GM12878 (cell line): ENCODE measurements at regions not wholly inside any gene's neighbourhood (a gene's known extent, or its start where the extent isn't known, plus 50 kb on each side); places are given as distances from the start of the nearest gene placed in this dataset.

Experiments used
- ATAC-seq: fragments of 200-7000 bp; cut with Tn5 transposase; 3 replicates; pipeline ENCODE4 v1.9.1; 2020; ENCODE audit warnings: mild to moderate bottlenecking, moderate library complexity
- BruUV-seq: library from RNA; stranded (reverse); fragments of 400-500 nt; replicated peaks from 2 replicates; lab custom pipeline; 2021; lab: Mats Ljungman, UMichigan
- CTCF ChIA-PET: fragments of 300-600 bp; sonication (Branson Sonifier 250); formaldehyde crosslinking; extraction: SDS; loops from one replicate; lab custom pipeline; 2021; ENCODE audit warnings: inconsistent platforms; lab: Yijun Ruan, JAX
- POLR2A ChIA-PET: fragments of 350-600 bp; formaldehyde crosslinking; extraction: SDS; loops from one replicate; lab custom pipeline; 2021; ENCODE audit warnings: inconsistent platforms; lab: Charles Lee
- RAD21 ChIA-PET: fragments of 300-600 bp; sonication (Branson Sonifier 250); formaldehyde crosslinking; loops from one replicate; lab custom pipeline; 2023; ENCODE audit warnings: antibody characterized with exemption; ENCODE audit not compliant: unreplicated experiment; lab: Charles Lee
- SMC1A ChIA-PET: fragments of 300-600 bp; sonication (Branson Sonifier 250); formaldehyde crosslinking; loops from one replicate; lab custom pipeline; 2023; ENCODE audit not compliant: unreplicated experiment, uncharacterized antibody; lab: Charles Lee
- DNase-seq: peaks from one replicate; pipeline ENCODE4 v3.0.0-alpha.2; 2011; ENCODE audit warnings: low read depth, low spot score
- FAIRE-seq: peaks from 3 replicates; lab custom pipeline; 2011; peaks lifted over from hg19 to GRCh38; lab: Jason Lieb, UNC
- H2AFZ ChIP-seq: 2 replicates; pipeline ENCODE4 v1.6.0; 2011; ENCODE audit warnings: low read depth, low read length, control low read depth; ENCODE audit not compliant: control insufficient read depth
- H3K27ac ChIP-seq: 2 replicates; pipeline ENCODE4 v1.5.1; 2011; ENCODE audit warnings: control low read depth; ENCODE audit not compliant: control insufficient read depth, insufficient read depth
- H3K27me3 ChIP-seq, 2 experiments: replicated peaks in 1 of 2; 2 replicates each; pipeline versions ENCODE4 v1.6.0 to v1.6.1; 2011; ENCODE audit warnings: low read length in 1 of 2; ENCODE audit not compliant: control insufficient read depth in 2 of 2, insufficient read depth in 2 of 2
- H3K36me3 ChIP-seq, 2 experiments: 2 replicates each; pipeline ENCODE4 v1.5.1; 2011; ENCODE audit warnings: low read length in 1 of 2; ENCODE audit not compliant: control insufficient read depth in 2 of 2, insufficient read depth in 2 of 2
- H3K4me1 ChIP-seq: 2 replicates; pipeline ENCODE4 v1.6.1; 2011; ENCODE audit warnings: mild to moderate bottlenecking, low read length, moderate library complexity, mixed read lengths; ENCODE audit not compliant: control insufficient read depth, insufficient read depth
- H3K4me2 ChIP-seq: 2 replicates; pipeline ENCODE4 v1.6.0; 2011; ENCODE audit warnings: control low read depth; ENCODE audit not compliant: control insufficient read depth, insufficient read depth
- H3K4me3 ChIP-seq: fragments of 200-600 bp; sonication (generic); 2 replicates; pipeline ENCODE4 v1.5.1; 2016
- H3K79me2 ChIP-seq: 2 replicates; pipeline ENCODE4 v1.6.0; 2011; ENCODE audit warnings: low read length; ENCODE audit not compliant: control insufficient read depth, insufficient read depth
- H3K9ac ChIP-seq: 2 replicates; pipeline ENCODE4 v1.8.0; 2011; ENCODE audit warnings: low read length, control low read depth, mixed read lengths; ENCODE audit not compliant: control insufficient read depth, insufficient read depth
- H3K9me3 ChIP-seq: replicated peaks from 3 replicates; pipeline ENCODE4 v1.5.1; 2011; ENCODE audit warnings: mild to moderate bottlenecking, low read length; ENCODE audit not compliant: control insufficient read depth, insufficient read depth
- H4K20me1 ChIP-seq: 2 replicates; pipeline ENCODE4 v1.6.0; 2011; ENCODE audit not compliant: control insufficient read depth, insufficient read depth
- ETV6 ChIP-seq, 2 experiments: fragments of 450-650 bp in 1 of 2; IDR thresholded peaks in 1 of 2; conservative IDR thresholded peaks in 1 of 2; 2 replicates each; pipeline ENCODE4 v1.6.1; 2014; ENCODE audit warnings: antibody characterized with exemption in 1 of 2, borderline replicate concordance in 1 of 2, low read depth in 1 of 2, mild to moderate bottlenecking in 1 of 2, moderate library complexity in 1 of 2
- EZH2 ChIP-seq: IDR thresholded peaks from 2 replicates; pipeline ENCODE4 v1.6.1; 2012; ENCODE audit warnings: low read depth, mild to moderate bottlenecking, control low read depth, inconsistent platforms, low read length, borderline replicate concordance; ENCODE audit not compliant: control insufficient read depth
- KAT2A ChIP-seq: conservative IDR thresholded peaks from 2 replicates; pipeline ENCODE4 v1.6.1; 2011; ENCODE audit warnings: low read depth, low read length; ENCODE audit not compliant: control insufficient read depth
- KDM1A ChIP-seq: fragments of 200-600 bp; sonication (generic); IDR thresholded peaks from 2 replicates; pipeline ENCODE4 v1.6.1; 2016; ENCODE audit warnings: borderline replicate concordance
- LARP7 ChIP-seq: fragments of 450-650 bp; IDR thresholded peaks from 2 replicates; pipeline ENCODE4 v1.6.1; 2017; ENCODE audit warnings: mild to moderate bottlenecking
- MTA2 ChIP-seq: fragments of 450-650 bp; IDR thresholded peaks from 2 replicates; pipeline ENCODE4 v1.6.1; 2016; ENCODE audit warnings: low read depth, mild to moderate bottlenecking, moderate library complexity
- MYC ChIP-seq: IDR thresholded peaks from 2 replicates; pipeline ENCODE4 v1.6.1; 2011; ENCODE audit warnings: mild to moderate bottlenecking, low read length, moderate library complexity, inconsistent platforms; ENCODE audit not compliant: insufficient read depth, insufficient replicate concordance, insufficient read length, severe bottlenecking
- NFYB ChIP-seq: IDR thresholded peaks from 2 replicates; pipeline ENCODE4 v1.6.1; 2011; ENCODE audit warnings: low read depth, mild to moderate bottlenecking, low read length, improper control_type of control experiment, moderate library complexity; ENCODE audit not compliant: insufficient read depth
- NR2C2 ChIP-seq: IDR thresholded peaks from 2 replicates; pipeline ENCODE4 v1.6.1; 2011; ENCODE audit warnings: borderline replicate concordance, low read depth; ENCODE audit not compliant: control insufficient read depth, insufficient read length
- STAT1 ChIP-seq: fragments of 450-650 bp; conservative IDR thresholded peaks from 2 replicates; pipeline ENCODE4 v1.6.1; 2014; ENCODE audit warnings: antibody characterized with exemption, mild to moderate bottlenecking
- ZZZ3 ChIP-seq: IDR thresholded peaks from 2 replicates; pipeline ENCODE4 v1.6.1; 2011; ENCODE audit warnings: low read depth; ENCODE audit not compliant: control insufficient read depth, insufficient read length
- WGBS: methylation state at CpG from one replicate; pipeline ENCODE4 v1.1.6; 2016; ENCODE audit warnings: low lambda C conversion rate; ENCODE audit not compliant: insufficient replicate concordance, insufficient coverage; ENCODE audit errors: missing lambda C conversion rate; 5-methylcytosine and 5-hydroxymethylcytosine counted together
- in situ Hi-C: fragments of 300-500 bp; cut with MboI; formaldehyde crosslinking; loops from 9 replicates; pipeline ENCODE4 v1.14.3; 2018; ENCODE audit warnings: mixed read lengths
- intact Hi-C: fragments of 100-400 bp; cut with micrococcal nuclease; formaldehyde crosslinking; loops from one replicate; pipeline ENCODE4 v1.14.2; 2022; ENCODE audit not compliant: unreplicated experiment
- TF ChIP-seq, protein P1 (sequence below): fragments of 450-650 bp; IDR thresholded peaks from 2 replicates; pipeline ENCODE4 v1.6.1; 2017; ENCODE audit warnings: mild to moderate bottlenecking, moderate library complexity
- TF ChIP-seq, protein P2 (sequence below): fragments of 450-650 bp; IDR thresholded peaks from 2 replicates; pipeline ENCODE4 v1.6.1; 2017; ENCODE audit warnings: low read depth, mild to moderate bottlenecking, moderate library complexity

DNA sequence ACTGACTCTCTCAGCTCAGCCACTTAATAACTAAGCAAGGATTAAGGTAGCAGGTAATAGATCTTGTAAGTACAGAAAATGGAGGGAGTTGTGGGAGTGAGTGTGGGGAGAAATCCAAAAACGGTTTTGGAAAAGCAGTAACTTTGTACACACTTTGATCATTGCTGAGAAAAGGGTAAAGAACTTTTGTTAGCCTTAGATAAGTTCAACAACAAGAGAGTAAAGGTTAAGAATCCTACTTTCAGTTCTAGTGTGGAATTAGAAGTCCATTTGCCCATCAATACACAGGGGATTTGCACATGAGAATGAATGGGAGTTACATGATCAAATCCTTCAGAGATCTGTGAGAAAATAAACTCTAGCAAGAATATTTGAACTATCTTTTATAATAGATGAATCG lies 528.7 kb downstream of the SOX2 start:
- H3K9me3 ChIP-seq, result no peaks in the 10 kb centered on the region; the same call in 2 of the 3 replicates
- no peak overlapping the region for H3K9ac ChIP-seq
- intact Hi-C loops (loop anchor here (10.0 kb wide), 1 partner anchor 374 kb away; no protein-coding TSS in a partner anchor), in situ Hi-C loops (no loop called here)
- no peaks in the 10 kb centered on the region for H4K20me1 ChIP-seq
- WGBS, result 23% methylated on average over 2 of the region's 2 CpGs
- ATAC-seq (no peak), FAIRE-seq (no peak), DNase-seq (no peak)
- no peaks in the 10 kb centered on the region for H3K27me3 ChIP-seq
- ChIA-PET POLR2A (no interaction called here), RAD21 (no interaction called here), CTCF (no interaction called here), SMC1A (interaction anchor here (0.6 kb wide), 1 partner anchor 55 kb away, joined by 3 read pairs; no protein-coding TSS in a partner anchor)
- H3K36me3 ChIP-seq, result no peaks in the 10 kb centered on the region
- no peak overlapping the region for H3K4me3 ChIP-seq
- no peaks in the 10 kb centered on the region for H3K4me1 ChIP-seq
- H3K4me2 ChIP-seq, result no peak overlapping the region
- H3K27ac ChIP-seq, result no peak overlapping the region
- BruUV-seq, result no TSS peak
- no peak for TF ChIP-seq KDM1A
- TF ChIP-seq, protein P1, sequence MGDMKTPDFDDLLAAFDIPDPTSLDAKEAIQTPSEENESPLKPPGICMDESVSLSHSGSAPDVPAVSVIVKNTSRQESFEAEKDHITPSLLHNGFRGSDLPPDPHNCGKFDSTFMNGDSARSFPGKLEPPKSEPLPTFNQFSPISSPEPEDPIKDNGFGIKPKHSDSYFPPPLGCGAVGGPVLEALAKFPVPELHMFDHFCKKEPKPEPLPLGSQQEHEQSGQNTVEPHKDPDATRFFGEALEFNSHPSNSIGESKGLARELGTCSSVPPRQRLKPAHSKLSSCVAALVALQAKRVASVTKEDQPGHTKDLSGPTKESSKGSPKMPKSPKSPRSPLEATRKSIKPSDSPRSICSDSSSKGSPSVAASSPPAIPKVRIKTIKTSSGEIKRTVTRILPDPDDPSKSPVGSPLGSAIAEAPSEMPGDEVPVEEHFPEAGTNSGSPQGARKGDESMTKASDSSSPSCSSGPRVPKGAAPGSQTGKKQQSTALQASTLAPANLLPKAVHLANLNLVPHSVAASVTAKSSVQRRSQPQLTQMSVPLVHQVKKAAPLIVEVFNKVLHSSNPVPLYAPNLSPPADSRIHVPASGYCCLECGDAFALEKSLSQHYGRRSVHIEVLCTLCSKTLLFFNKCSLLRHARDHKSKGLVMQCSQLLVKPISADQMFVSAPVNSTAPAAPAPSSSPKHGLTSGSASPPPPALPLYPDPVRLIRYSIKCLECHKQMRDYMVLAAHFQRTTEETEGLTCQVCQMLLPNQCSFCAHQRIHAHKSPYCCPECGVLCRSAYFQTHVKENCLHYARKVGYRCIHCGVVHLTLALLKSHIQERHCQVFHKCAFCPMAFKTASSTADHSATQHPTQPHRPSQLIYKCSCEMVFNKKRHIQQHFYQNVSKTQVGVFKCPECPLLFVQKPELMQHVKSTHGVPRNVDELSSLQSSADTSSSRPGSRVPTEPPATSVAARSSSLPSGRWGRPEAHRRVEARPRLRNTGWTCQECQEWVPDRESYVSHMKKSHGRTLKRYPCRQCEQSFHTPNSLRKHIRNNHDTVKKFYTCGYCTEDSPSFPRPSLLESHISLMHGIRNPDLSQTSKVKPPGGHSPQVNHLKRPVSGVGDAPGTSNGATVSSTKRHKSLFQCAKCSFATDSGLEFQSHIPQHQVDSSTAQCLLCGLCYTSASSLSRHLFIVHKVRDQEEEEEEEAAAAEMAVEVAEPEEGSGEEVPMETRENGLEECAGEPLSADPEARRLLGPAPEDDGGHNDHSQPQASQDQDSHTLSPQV, result no peak
- TF ChIP-seq STAT1, result no peak
- TF ChIP-seq EZH2, result no peak
- TF ChIP-seq MYC, result no peak
- TF ChIP-seq, protein P2, sequence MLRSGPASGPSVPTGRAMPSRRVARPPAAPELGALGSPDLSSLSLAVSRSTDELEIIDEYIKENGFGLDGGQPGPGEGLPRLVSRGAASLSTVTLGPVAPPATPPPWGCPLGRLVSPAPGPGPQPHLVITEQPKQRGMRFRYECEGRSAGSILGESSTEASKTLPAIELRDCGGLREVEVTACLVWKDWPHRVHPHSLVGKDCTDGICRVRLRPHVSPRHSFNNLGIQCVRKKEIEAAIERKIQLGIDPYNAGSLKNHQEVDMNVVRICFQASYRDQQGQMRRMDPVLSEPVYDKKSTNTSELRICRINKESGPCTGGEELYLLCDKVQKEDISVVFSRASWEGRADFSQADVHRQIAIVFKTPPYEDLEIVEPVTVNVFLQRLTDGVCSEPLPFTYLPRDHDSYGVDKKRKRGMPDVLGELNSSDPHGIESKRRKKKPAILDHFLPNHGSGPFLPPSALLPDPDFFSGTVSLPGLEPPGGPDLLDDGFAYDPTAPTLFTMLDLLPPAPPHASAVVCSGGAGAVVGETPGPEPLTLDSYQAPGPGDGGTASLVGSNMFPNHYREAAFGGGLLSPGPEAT, result no peak
- no peak for TF ChIP-seq NR2C2
- TF ChIP-seq MTA2, result no peak
- TF ChIP-seq ETV6 (conservative IDR thresholded peaks at IDR 0.05 in 1 of 2, IDR thresholded peaks at IDR 0.05 in 1 of 2; ENCODE audit: borderline replicate concordance in 1 of 2, low read depth in 1 of 2), result no peak
- no peak for TF ChIP-seq KAT2A
- TF ChIP-seq LARP7, result no peak
- TF ChIP-seq NFYB, result no peak
- no peak for TF ChIP-seq ZZZ3
- TF ChIP-seq, all 136 proteins: peak for 0
- Histone ChIP-seq H2AFZ (no peak overlapping the region), H3K79me2 (no peaks in the 10 kb centered on the region)
